GM19452 (cell line): ENCODE measurements at regions not wholly inside any gene's neighbourhood (a gene's known extent, or its start where the extent isn't known, plus 50 kb on each side); places are given as distances from the start of the nearest gene placed in this dataset.

Experiments used
- ATAC-seq: cut with Tn5 transposase; IDR thresholded peaks from one replicate; pipeline ENCODE4 v1.9.1; 2021; ENCODE audit not compliant: unreplicated experiment

DNA sequence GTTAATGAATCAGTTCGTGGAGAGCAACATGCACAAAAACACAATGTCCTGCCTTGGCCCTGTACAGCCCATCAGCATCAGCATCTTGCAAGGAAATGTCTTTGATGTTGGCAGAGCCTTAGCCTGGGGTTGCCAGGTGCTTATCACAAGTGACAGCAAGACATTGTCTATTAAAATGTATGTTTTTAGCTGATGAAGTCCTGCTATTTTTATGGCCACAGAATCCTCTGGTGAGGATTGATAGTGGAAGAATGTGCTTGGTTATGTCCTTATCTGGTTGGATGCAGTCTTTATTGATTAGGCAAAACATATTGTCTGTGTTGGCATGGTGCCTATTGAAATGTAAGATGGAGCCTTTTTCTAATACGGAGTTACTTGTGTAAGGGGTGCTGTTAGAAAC, 1427.0 kb upstream of the MIR17HG start:
- no peak for ATAC-seq

DNA sequence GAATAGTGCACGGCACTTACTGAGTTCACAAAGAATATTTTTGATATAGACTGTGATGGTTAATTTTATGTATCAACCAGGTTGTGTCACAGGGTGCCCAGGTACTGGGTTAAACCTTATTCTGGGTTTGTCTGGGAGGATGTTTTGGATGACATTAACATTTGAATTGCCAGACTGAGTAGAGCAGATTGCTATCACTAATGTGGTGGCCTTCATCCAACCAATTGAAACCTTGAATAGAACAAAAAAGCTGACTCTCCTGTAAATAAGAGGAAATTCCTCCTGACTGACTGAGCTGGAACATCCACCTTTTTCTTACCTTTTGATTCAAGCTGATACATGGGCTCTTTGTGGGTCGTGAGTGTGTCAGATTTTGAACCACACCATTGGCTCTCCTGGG, 1424.4 kb upstream of the MIR17HG start:
- ATAC-seq = no peak

DNA sequence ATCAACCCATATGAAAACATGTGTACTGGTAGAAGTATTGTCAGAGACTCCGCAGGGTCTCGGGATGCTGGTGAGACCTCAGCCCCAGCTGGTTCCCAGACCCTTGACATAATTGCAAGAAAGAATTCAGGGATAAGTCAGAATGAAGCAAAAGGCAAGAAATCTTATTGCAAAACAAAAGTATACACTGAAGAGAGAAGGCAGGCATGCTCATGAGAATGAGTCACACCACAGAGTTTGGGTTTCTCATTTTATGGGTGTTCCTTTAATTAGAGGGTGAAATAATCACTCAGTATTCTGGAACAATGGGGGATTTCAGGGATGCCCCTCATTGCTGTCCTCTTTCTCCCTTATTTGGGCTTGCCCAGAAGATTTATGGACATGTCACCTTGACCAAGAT, 1423.8 kb upstream of the MIR17HG start:
- ATAC-seq = no peak

DNA sequence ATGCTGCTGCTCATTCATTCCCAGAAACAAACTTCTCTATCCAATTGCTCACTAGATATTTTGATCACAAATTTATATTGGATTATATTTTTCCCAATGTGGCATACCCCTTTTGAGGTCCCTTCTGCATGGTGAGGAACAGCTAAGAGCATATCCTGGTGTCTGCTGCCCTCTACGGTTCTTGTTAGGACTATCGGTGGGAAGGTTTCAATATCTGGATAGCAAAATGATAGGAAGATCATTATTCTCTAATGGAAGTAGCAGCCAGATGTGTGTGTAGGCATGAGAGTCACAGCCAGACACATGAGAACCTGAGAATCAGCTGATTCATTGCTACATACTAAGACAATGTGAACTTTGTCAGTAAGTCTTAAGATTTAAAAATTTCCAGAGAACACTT, 1422.4 kb upstream of the MIR17HG start:
- ATAC-seq = no peak

DNA sequence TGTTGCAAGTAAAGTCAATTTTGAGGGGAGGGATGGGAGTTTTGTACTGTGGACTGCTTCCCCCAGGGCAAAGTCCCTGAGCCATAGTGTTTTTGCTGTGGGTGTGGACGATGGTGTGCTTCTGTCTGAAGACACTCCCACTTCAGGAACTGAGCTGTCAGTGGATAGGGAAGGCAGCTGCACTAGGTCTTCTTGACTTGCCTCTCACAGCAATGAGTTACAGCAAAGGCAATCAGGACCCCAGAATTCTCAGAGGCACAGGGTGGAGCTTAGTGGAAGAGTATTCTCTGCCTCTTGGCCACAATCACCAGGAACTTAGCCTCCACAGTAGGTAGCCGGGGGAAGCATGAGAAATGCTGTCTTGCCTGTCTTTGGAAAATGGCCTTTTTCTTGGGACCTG, 1416.6 kb upstream of the MIR17HG start:
- ATAC-seq = no peak

DNA sequence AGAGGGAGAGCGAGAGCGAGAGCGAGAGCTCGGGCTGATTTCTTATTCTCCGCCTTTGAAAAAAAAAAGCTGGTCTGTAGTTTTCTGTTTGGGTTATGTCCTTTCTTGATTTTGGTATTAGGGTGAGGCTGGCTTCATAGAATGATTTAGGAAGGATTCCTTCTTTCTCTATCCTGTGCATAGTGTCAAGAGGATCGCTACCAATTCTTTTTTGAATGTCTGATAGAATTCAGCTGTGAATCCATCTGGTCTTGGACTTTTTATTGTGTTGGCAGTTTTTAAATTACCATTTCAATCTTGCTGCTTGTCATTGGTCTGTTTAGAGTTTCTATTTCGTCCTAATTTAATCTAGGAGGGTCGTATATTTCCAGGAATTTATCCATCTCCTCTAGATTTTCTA, 1414.6 kb upstream of the MIR17HG start:
- no peak for ATAC-seq

DNA sequence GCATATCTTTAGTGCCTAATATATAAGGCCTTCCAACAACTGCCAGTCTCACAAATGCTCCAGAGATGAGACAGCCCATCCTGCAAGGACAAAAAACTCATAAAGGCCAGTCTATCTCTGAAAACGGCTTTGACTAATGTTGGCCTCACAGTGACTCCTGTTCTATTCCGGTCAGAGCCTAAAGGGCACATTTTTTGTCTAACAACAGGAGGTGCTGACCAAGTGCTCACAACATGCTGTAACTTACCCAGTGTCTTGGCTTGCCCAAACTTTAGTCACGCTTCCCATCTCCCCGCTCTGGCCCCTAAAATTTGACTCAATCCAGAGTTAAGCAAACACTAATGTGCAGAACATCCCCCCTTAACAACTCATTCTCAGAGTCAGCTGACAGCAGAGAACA, 1411.2 kb upstream of the MIR17HG start:
- ATAC-seq = no peak

DNA sequence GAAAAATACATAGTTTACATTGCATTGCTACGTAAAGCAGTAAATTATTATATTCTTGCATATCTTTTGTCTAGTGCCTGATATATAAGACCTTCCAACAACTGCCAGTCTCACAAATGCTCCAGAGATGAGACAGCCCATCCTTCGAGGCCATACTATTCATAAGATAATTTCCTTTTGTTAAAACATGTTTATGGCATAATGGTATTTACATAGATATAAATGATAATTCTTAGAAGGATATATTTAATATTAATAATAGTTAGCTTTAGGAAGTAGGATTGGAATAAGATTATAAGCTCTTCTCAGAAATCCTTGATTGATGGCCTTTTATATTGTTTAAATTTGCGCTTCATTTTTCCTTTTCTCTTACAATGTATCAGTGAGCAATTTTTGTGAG, 1410.1 kb upstream of the MIR17HG start:
- no peak for ATAC-seq

DNA sequence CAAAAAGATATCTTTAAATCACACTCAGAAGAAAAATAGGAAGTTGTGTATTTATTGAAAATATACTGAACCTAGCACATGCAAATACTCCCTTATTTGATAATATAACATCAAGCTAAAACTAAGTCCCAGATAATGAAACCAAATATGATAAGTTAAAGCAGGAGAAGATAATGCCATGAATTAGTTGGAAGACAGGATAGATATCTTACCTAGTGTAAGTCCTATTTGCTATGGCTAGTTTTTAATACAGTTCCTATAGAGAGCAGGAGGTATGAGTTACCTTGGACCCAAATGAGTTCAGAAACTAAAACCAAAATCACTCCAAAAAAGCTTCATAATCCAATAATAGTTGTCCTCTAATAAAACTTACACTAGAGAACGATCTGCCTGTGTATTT, 1407.1 kb upstream of the MIR17HG start:
- no peak for ATAC-seq

DNA sequence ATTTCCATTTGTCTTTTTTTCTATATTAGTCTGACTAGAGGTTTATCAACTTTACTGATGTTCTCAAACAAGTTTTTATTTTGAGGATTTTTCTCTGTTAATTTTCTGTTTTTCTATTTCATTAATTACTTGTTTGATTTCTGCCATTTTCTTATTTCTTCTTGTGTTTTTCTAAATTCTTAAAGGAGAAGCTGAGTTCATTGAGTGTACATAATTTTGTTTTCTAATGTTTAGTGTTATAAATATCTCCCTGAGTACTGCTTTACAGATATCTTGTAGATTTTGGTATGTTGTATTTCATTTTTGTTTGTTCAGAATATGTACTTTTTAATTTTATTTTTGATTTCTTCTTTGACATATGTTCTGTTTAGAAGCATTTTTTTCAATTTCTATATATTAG, 1404.3 kb upstream of the MIR17HG start:
- no peak for ATAC-seq

DNA sequence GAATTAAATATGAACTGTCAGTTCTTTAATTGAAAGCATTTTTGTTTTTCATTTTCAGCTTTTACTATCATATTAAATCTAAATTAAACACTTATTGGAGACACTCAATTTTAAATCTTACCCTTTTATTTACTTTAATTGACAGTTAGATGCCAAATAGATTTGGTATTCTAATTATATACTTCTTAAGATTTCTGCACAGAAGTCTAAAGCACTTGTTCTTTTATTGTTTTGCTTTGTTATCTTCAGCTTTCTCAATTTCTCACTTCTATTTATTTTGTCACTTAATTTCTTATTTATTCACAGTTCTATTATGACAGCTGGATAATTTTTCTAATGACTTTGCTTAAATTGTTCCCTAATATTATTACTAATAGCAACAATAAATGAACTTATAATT, 1397.3 kb upstream of the MIR17HG start:
- ATAC-seq = no peak

DNA sequence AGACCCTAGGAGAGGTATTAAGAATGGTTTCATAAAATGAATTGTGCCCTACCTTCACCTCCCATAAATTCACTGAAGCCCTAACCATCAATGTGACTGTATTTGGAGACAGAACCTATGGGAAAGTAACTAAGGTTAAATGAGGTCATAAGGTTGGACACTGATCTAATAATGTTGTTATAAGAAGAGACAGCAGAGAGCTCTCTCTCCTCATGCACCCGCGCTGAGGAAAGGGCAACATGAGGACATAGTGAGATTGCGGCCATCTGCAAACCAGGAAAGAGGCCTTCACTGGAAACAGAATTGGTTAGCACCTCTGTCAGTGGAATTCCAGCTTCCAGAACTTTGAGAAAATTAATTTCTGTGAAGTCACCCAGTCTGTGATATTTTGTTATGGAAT, 1396.1 kb upstream of the MIR17HG start:
- ATAC-seq = no peak

DNA sequence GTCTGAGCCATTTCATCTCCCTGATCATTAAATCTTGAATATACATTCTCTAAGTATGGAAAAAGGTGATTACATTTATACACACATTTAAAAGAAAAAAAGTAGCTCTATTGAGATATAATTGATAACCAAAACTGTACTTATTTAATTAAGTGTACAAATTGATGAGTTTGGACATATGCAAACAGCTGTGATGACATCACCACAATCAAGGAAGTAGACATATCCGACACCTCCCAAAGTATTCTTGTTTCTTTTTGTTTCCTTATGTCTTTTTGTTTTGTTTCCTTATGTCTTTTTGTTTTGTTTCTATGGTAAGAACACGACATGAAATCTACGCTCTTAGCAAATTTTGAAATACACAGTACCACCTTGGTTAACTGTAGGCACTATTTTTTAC, 1393.9 kb upstream of the MIR17HG start:
- no peak for ATAC-seq

DNA sequence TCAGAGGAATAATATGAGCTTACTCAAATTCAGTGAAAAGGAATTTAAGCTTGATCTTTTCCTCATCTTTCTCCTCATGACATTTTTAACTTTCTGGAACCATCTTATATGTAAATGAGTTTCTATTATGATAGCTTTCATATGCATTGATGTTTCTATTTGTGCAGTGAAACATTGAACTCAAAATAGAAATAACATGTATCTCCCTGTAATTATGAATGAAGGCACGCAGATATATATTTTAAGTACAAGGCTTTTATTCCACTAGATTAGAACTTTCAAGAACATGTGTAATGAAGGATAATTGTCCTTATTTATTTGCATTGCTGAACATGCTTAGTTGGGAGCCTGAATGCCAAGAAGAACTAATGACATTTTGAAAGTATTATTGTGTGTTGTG, 1391.7 kb upstream of the MIR17HG start:
- ATAC-seq = no peak

DNA sequence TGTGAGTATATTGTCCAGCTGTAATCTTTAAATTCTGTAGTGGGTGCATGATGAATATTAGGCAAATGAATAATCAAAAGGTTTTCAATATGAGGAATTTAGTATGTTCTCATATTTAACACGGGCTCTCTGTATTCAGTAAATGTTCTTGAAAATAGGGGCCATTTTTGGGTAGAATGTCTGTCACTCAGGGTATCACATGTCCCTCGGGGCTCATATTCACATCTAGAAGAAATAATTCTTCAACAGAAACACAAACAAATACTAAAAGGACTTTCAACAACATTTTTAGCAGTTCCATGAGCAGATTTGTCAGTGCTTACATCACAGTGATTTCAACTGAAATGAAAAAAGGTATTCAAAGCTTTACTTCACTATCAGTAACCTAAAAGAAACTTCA, 1388.4 kb upstream of the MIR17HG start:
- no peak for ATAC-seq

DNA sequence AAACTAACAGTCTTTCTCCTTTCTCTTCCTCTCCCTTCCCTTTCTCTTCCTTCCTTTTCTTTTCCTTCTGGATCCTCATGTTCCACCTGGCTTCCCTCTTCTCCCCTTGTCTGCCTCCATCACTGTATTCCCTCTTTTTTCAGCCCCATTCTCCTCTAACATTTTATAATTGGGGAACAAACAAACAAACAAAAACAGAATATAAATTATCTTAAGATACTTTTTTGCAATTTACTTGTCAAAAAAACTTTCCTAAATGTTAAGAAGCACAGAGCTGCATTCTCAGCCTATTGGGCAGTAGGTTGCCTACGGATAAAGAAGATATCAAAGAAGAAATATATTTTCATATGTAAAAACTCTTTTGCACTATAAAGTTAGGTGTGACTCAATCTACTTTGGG, 1382.2 kb upstream of the MIR17HG start:
- ATAC-seq = no peak

DNA sequence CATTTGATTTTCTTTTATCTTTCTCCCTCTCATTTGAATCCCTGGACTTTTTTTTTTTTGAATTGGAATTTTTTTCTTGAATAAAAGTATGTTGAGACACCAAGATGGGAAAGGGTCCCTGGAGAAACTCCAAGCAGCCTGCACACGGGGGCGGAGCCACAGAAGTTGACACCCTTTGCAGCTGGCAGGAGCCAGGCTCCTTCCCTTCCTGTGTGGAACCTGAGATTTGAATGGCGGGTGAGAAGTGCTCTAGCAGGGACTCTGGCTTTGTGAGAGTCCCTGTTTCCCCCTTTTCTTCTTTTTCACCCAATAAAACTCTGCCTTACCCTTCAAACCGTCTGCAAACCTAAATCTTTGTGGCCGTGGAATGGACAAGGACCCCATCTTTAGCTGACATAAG, 1381.0 kb upstream of the MIR17HG start:
- ATAC-seq = no peak

DNA sequence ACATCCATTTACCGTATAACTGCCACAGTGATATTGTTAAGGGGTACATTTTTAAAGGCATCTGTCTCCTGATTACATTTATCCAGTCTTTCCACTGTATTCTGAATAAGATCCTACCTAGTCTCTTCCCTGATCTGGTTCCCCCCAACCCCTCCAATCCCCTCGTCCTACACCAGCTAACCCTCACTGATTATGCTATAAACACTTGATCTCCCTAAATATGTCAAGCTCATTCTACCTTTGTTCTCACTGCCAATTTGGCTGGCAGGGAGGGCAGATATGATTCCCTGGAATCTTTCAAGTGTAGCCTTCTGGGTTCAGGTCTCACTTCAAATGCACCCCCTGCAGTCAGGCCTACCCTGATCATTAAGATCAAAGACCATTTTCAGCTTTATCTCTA, 1379.8 kb upstream of the MIR17HG start:
- no peak for ATAC-seq

DNA sequence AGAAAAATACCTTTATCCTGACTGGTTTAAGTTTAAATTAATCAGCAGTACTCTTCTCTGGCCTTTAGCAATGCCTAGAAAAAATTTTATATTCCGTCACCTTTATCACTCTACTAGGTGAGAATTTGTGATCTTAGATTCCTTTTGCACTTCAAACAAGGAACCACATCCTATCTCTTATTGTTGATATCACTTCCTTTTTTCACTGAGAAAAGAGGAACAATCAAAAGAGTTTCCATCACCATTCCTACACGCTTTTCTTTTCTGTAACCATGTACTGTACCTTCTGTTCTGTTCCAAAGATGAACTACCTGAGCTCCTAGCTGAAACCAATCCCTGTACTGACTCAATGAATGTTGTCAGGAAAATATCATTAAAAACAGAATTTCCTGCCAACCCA, 1379.0 kb upstream of the MIR17HG start:
- ATAC-seq = no peak

DNA sequence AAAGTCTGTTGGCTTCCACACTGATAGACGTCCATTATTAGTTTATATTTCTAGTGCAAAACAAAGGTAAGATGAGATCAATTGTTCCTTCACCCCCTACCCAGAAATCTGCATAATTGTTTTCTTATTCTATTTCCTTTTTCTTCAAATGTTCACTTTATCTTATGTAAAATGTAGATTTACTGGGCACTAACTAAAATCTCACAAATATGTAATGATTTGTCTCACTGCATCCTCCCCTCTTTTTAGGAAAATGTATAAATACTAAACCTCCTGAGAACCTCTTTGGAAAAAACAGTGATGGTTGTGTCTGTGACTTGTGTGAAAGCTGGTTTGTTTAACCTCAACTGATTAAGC, 1377.2 kb upstream of the MIR17HG start:
- no peak for ATAC-seq

DNA sequence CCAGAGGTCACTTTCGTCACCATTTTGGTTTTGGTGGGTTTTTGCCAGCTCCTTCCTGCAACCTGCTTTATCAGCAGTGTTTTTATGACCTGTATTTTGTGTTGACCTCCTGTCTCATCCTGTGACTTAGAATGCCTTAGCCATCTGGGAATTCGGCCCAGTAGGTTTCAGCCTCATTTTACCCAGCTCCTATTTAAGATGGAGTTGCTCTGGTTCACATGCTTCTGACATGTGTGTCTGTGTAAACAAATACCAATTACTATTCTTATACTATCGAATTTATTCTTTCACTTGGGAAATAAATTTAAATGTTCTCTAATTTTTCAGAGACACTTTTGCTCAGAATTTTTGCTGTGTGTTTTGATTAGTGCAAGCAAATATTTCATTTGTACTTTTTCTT, 1370.3 kb upstream of the MIR17HG start:
- ATAC-seq = no peak

DNA sequence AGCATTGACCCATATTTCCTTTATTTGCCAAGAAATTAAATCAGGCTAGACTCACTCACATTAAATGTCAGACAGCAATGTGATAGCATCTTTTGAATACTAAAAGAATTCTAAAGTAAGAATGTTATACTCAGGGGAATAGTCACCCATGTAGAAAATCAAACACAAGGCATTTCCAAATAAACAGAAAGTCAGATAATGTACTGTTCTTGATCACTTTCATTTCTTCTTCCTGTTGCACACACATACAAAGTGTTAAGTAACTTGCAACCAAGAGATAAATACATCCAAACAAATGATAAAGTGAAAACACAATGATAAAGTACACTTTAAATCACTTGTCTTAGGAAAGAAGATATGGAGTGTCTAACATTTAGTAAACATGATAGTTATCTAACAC, 1366.6 kb upstream of the MIR17HG start:
- no peak for ATAC-seq

DNA sequence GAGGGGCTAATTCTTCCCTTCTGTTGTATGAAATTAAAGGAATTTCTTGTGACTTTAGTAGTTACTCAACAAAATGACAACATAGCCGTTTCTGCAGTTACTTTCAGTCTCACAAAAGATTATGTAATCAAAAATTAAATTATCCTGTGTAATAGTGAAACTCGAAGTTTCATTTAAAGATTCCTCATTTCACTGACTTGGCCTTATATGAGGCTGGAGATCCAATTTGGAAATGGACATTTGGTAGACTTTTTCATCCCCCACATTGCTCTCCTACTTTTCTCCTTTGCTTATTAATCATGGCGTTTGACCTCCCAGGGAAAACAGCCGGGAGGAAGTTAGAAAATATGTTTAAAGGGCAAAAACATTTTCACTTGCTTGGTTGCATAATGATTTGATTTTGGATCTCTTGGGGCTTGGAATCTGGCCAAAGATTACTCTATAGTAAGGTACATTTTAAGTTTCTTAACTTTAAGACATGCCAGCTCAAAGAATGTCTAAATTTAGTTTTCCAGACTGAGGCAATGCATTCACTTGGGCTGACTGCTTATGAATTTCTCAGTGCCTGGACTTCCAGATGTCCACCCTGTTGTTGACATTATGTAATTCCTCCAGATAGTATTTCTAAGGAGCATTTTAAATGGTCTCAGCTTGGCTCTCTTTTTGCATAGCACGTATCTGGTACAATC, 1364.9 kb upstream of the MIR17HG start:
- no peak for ATAC-seq

DNA sequence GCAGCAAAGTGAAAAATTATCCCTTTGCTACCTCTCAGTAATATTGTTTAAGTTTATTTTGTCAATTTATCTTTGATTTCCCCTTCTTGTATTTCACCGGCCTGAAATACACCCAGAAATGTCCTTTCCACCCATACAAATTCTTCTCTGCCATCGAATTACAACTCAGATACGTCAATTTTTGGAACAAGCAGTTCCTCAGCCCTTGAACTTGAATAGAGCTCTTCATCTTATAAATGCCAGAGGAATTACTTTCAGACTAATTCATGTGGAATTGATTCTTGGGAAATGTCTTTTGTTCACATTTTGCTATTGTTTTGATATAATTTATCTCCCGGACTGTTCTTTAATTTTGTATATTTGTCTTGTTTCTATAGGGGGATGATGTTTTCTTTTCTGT, 1359.3 kb upstream of the MIR17HG start:
- no peak for ATAC-seq
